ENCODE measurements at regions not wholly inside any gene's neighbourhood (a gene's known extent, or its start where the extent isn't known, plus 50 kb on each side); places are given as distances from the start of the nearest gene placed in this dataset.

GRCh38 chr2:111222204-111222866 is 101.6 kb downstream of the BCL2L11 start:
- Histone ChIP-seq H3K27ac (replicated peaks; ENCODE audit: low read length) (no peak overlapping the region), H3K4me1 (ENCODE audit: control insufficient read depth in 2 of 2, insufficient read depth in 1 of 2, low read depth in 1 of 2, low read length in 2 of 2) (peaks cover 3 to 6% of the 10 kb centered on the region in 2 donors), H3K27me3 (ENCODE audit: control insufficient read depth in 3 of 3, insufficient read depth in 3 of 3, low read depth in 1 of 3, low read length in 3 of 3) (no peaks in the 10 kb centered on the region), H3K18ac (ENCODE audit: low read length) (peak overlapping the region; percentile 13), H3K36me3 (replicated peaks in 1 of 2; ENCODE audit: control insufficient read depth in 2 of 2, insufficient read depth in 2 of 2, low read length in 2 of 2) (no peaks in the 10 kb centered on the region), H4K8ac (ENCODE audit: low read depth, low read length) (no peak overlapping the region), H2AFZ (ENCODE audit: low read length) (no peak overlapping the region), H2AK5ac (ENCODE audit: low read depth, low read length) (peak overlapping the region; percentile 96), H2BK12ac (ENCODE audit: low read length) (no peak overlapping the region), H2BK120ac (ENCODE audit: low read depth, low read length) (no peak overlapping the region), H3K23ac (ENCODE audit: low read depth, low read length, poor library complexity) (no peak overlapping the region), H3K9ac (ENCODE audit: low read depth, low read length, poor library complexity) (no peak overlapping the region), H3K9me3 (replicated peaks in 1 of 2; ENCODE audit: control insufficient read depth in 2 of 2, insufficient read depth in 1 of 2, low read depth in 1 of 2, low read length in 2 of 2) (peaks cover 11 to 18% of the 10 kb centered on the region in 2 donors), H3K4me2 (ENCODE audit: insufficient read depth, low read length, poor library complexity, severe bottlenecking) (no peak overlapping the region), H2BK15ac (ENCODE audit: low read length) (no peak overlapping the region), H3K79me1 (ENCODE audit: low read depth, low read length) (no peaks in the 10 kb centered on the region), H3K4ac (ENCODE audit: low read length) (no peak overlapping the region), H3K14ac (ENCODE audit: low read length) (no peak overlapping the region), H4K91ac (ENCODE audit: low read depth, low read length, poor library complexity) (no peak overlapping the region), H3K4me3 (ENCODE audit: low read length in 2 of 2) (no peak overlapping the region), H2BK5ac (ENCODE audit: low read length) (no peak overlapping the region)
- no peak for DNase-seq (ENCODE audit: low spot score)
- no CpG with 5 or more reads among the region's 3 CpGs for WGBS, 2 donors (ENCODE audit: extremely low coverage in 2 of 2, insufficient read length in 2 of 2, insufficient replicate concordance in 1 of 2)

GRCh38 chr2:111225856-111226255 is 105.1 kb downstream of the BCL2L11 start:
- H3K9me3 ChIP-seq (replicated peaks in 1 of 2; ENCODE audit: control insufficient read depth in 2 of 2, insufficient read depth in 1 of 2, low read depth in 1 of 2, low read length in 2 of 2): peaks cover 9 to 30% of the 10 kb centered on the region in 2 donors
- no peak overlapping the region for H2BK15ac ChIP-seq (ENCODE audit: low read length)
- H2AFZ ChIP-seq (ENCODE audit: low read length): no peak overlapping the region
- H2BK12ac ChIP-seq (ENCODE audit: low read length): no peak overlapping the region
- H3K79me1 ChIP-seq (ENCODE audit: low read depth, low read length): no peaks in the 10 kb centered on the region
- WGBS, 2 donors (ENCODE audit: extremely low coverage in 2 of 2, insufficient read length in 2 of 2, insufficient replicate concordance in 1 of 2): no CpG with 5 or more reads among the region's 3 CpGs
- no peak overlapping the region for H2BK5ac ChIP-seq (ENCODE audit: low read length)
- no peak for DNase-seq (ENCODE audit: low spot score)
- H3K4me3 ChIP-seq (ENCODE audit: low read length in 2 of 2): no peak overlapping the region
- no peak overlapping the region for H3K4ac ChIP-seq (ENCODE audit: low read length)
- H4K8ac ChIP-seq (ENCODE audit: low read depth, low read length): no peak overlapping the region
- H3K4me2 ChIP-seq (ENCODE audit: insufficient read depth, low read length, poor library complexity, severe bottlenecking): no peak overlapping the region
- H4K91ac ChIP-seq (ENCODE audit: low read depth, low read length, poor library complexity): no peak overlapping the region
- H3K36me3 ChIP-seq (replicated peaks in 1 of 2; ENCODE audit: control insufficient read depth in 2 of 2, insufficient read depth in 2 of 2, low read length in 2 of 2): no peaks in the 10 kb centered on the region
- no peak overlapping the region for H2BK120ac ChIP-seq (ENCODE audit: low read depth, low read length)
- no peak overlapping the region for H3K27ac ChIP-seq (replicated peaks; ENCODE audit: low read length)
- no peaks in the 10 kb centered on the region for H3K27me3 ChIP-seq (ENCODE audit: control insufficient read depth in 3 of 3, insufficient read depth in 3 of 3, low read depth in 1 of 3, low read length in 3 of 3)
- H3K9ac ChIP-seq (ENCODE audit: low read depth, low read length, poor library complexity): no peak overlapping the region
- no peak overlapping the region for H3K23ac ChIP-seq (ENCODE audit: low read depth, low read length, poor library complexity)
- H3K4me1 ChIP-seq (ENCODE audit: control insufficient read depth in 2 of 2, insufficient read depth in 1 of 2, low read depth in 1 of 2, low read length in 2 of 2): peaks cover 0 to 9% of the 10 kb centered on the region in 2 donors
- no peak overlapping the region for H3K14ac ChIP-seq (ENCODE audit: low read length)
- no peak overlapping the region for H2AK5ac ChIP-seq (ENCODE audit: low read depth, low read length)
- no peak overlapping the region for H3K18ac ChIP-seq (ENCODE audit: low read length)

GRCh38 chr2:111226876-111227700 is 106.4 kb downstream of the BCL2L11 start:
- Histone ChIP-seq H3K36me3 (replicated peaks in 1 of 2; ENCODE audit: control insufficient read depth in 2 of 2, insufficient read depth in 2 of 2, low read length in 2 of 2) (no peaks in the 10 kb centered on the region), H2BK15ac (ENCODE audit: low read length) (no peak overlapping the region), H2BK120ac (ENCODE audit: low read depth, low read length) (no peak overlapping the region), H3K79me1 (ENCODE audit: low read depth, low read length) (no peaks in the 10 kb centered on the region), H3K27ac (replicated peaks; ENCODE audit: low read length) (no peak overlapping the region), H3K4me3 (ENCODE audit: low read length in 2 of 2) (no peak overlapping the region), H3K18ac (ENCODE audit: low read length) (no peak overlapping the region), H2AK5ac (ENCODE audit: low read depth, low read length) (no peak overlapping the region), H3K4me2 (ENCODE audit: insufficient read depth, low read length, poor library complexity, severe bottlenecking) (no peak overlapping the region), H2AFZ (ENCODE audit: low read length) (no peak overlapping the region), H4K91ac (ENCODE audit: low read depth, low read length, poor library complexity) (no peak overlapping the region), H3K4me1 (ENCODE audit: control insufficient read depth in 2 of 2, insufficient read depth in 1 of 2, low read depth in 1 of 2, low read length in 2 of 2) (peaks cover 0 to 9% of the 10 kb centered on the region in 2 donors), H3K9me3 (replicated peaks in 1 of 2; ENCODE audit: control insufficient read depth in 2 of 2, insufficient read depth in 1 of 2, low read depth in 1 of 2, low read length in 2 of 2) (peaks cover 10 to 36% of the 10 kb centered on the region in 2 donors), H2BK5ac (ENCODE audit: low read length) (no peak overlapping the region), H3K27me3 (ENCODE audit: control insufficient read depth in 3 of 3, insufficient read depth in 3 of 3, low read depth in 1 of 3, low read length in 3 of 3) (no peaks in the 10 kb centered on the region), H3K23ac (ENCODE audit: low read depth, low read length, poor library complexity) (no peak overlapping the region), H4K8ac (ENCODE audit: low read depth, low read length) (no peak overlapping the region), H3K14ac (ENCODE audit: low read length) (no peak overlapping the region), H3K4ac (ENCODE audit: low read length) (no peak overlapping the region), H2BK12ac (ENCODE audit: low read length) (no peak overlapping the region), H3K9ac (ENCODE audit: low read depth, low read length, poor library complexity) (no peak overlapping the region)
- DNase-seq (ENCODE audit: low spot score): no peak
- WGBS, 2 donors (ENCODE audit: extremely low coverage in 2 of 2, insufficient read length in 2 of 2, insufficient replicate concordance in 1 of 2): no CpG with 5 or more reads among the region's 6 CpGs

GRCh38 chr2:111227716-111228141 is 107.0 kb downstream of the BCL2L11 start:
- H3K36me3 ChIP-seq (replicated peaks in 1 of 2; ENCODE audit: control insufficient read depth in 2 of 2, insufficient read depth in 2 of 2, low read length in 2 of 2): no peaks in the 10 kb centered on the region
- H2AK5ac ChIP-seq (ENCODE audit: low read depth, low read length): peak overlapping the region; percentile 88
- H4K8ac ChIP-seq (ENCODE audit: low read depth, low read length): no peak overlapping the region
- no peak overlapping the region for H3K14ac ChIP-seq (ENCODE audit: low read length)
- H2BK5ac ChIP-seq (ENCODE audit: low read length): no peak overlapping the region
- peaks cover 0 to 9% of the 10 kb centered on the region in 2 donors for H3K4me1 ChIP-seq (ENCODE audit: control insufficient read depth in 2 of 2, insufficient read depth in 1 of 2, low read depth in 1 of 2, low read length in 2 of 2)
- H3K9ac ChIP-seq (ENCODE audit: low read depth, low read length, poor library complexity): no peak overlapping the region
- no CpG with 5 or more reads among the region's 6 CpGs for WGBS, 2 donors (ENCODE audit: extremely low coverage in 2 of 2, insufficient read length in 2 of 2, insufficient replicate concordance in 1 of 2)
- H3K23ac ChIP-seq (ENCODE audit: low read depth, low read length, poor library complexity): peak overlapping the region; percentile 3
- no peaks in the 10 kb centered on the region for H3K27me3 ChIP-seq (ENCODE audit: control insufficient read depth in 3 of 3, insufficient read depth in 3 of 3, low read depth in 1 of 3, low read length in 3 of 3)
- H2BK15ac ChIP-seq (ENCODE audit: low read length): peak overlapping the region; percentile 40
- no peaks in the 10 kb centered on the region for H3K79me1 ChIP-seq (ENCODE audit: low read depth, low read length)
- no peak overlapping the region for H3K4me2 ChIP-seq (ENCODE audit: insufficient read depth, low read length, poor library complexity, severe bottlenecking)
- H2BK12ac ChIP-seq (ENCODE audit: low read length): no peak overlapping the region
- no peak overlapping the region for H4K91ac ChIP-seq (ENCODE audit: low read depth, low read length, poor library complexity)
- DNase-seq (ENCODE audit: low spot score): peak; percentile 12
- H3K18ac ChIP-seq (ENCODE audit: low read length): peak overlapping the region; percentile 84
- H2AFZ ChIP-seq (ENCODE audit: low read length): no peak overlapping the region
- no peak overlapping the region for H3K4me3 ChIP-seq (ENCODE audit: low read length in 2 of 2)
- H2BK120ac ChIP-seq (ENCODE audit: low read depth, low read length): no peak overlapping the region
- peaks cover 9 to 39% of the 10 kb centered on the region in 2 donors for H3K9me3 ChIP-seq (replicated peaks in 1 of 2; ENCODE audit: control insufficient read depth in 2 of 2, insufficient read depth in 1 of 2, low read depth in 1 of 2, low read length in 2 of 2)
- no peak overlapping the region for H3K4ac ChIP-seq (ENCODE audit: low read length)
- peak overlapping the region; percentile 31 for H3K27ac ChIP-seq (replicated peaks; ENCODE audit: low read length)

All from neuronal stem cell (in vitro differentiated cells).